Mucosa of rectum (tissue), 2 donors: ENCODE measurements at regions not wholly inside any gene's neighbourhood (a gene's known extent, or its start where the extent isn't known, plus 50 kb on each side); places are given as distances from the start of the nearest gene placed in this dataset.

Experiments used
- H3K27ac ChIP-seq, 2 donors: one replicate each; pipeline ENCODE4 v1.7.0; 2013; ENCODE audit warnings: inconsistent platforms in 2 of 2, low read depth in 2 of 2, low read length in 2 of 2
- H3K27me3 ChIP-seq, 2 donors: one replicate each; pipeline ENCODE4 v1.7.0; 2013; ENCODE audit warnings: low read length in 2 of 2; ENCODE audit not compliant: control insufficient read depth in 2 of 2, insufficient read depth in 2 of 2
- H3K36me3 ChIP-seq, 2 donors: one replicate each; pipeline ENCODE4 v1.7.0; 2013; ENCODE audit warnings: low read length in 2 of 2; ENCODE audit not compliant: control insufficient read depth in 2 of 2, insufficient read depth in 2 of 2
- H3K4me1 ChIP-seq, 2 donors: one replicate each; pipeline ENCODE4 v1.7.0; 2013; ENCODE audit warnings: low read length in 2 of 2, mild to moderate bottlenecking in 1 of 2; ENCODE audit not compliant: control insufficient read depth in 2 of 2, insufficient read depth in 2 of 2
- H3K4me3 ChIP-seq, 2 donors: one replicate each; pipeline ENCODE4 v1.7.0; 2013; ENCODE audit warnings: low read length in 2 of 2
- H3K9ac ChIP-seq, 2 donors: one replicate each; pipeline ENCODE4 v1.7.0; 2013; ENCODE audit warnings: low read length in 2 of 2, low read depth in 1 of 2, mild to moderate bottlenecking in 1 of 2
- H3K9me3 ChIP-seq, 2 donors: one replicate each; pipeline ENCODE4 v1.7.0; 2013; ENCODE audit warnings: low read length in 2 of 2; ENCODE audit not compliant: control insufficient read depth in 2 of 2
- donor health status: healthy.
- donor health status: Normal muscosa, but diverticular disease.

DNA sequence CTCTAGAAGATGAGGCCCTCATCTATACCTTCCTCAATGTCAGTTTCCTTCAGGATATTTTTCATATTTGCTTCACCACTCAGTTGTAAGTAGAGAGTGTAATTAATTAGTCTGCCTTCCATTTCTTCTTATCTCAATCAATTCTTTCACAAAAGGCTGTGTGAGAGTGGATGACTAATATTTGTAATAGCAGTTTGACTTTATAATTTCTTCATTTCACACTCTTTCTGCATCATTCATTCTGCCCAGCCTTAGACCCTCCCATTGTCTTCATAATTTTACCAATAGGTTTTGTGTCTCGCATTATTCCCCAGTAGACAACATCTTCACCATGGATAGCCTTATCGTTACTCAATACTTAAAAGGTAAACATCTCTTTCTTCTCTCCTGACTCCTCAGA, 1239.3 kb upstream of the MAP3K7 start:
- Histone ChIP-seq H3K27me3 (no peaks in the 10 kb centered on the region), H3K4me3 (no peak overlapping the region), H3K9ac (no peak overlapping the region), H3K27ac (no peak overlapping the region), H3K4me1 (no peaks in the 10 kb centered on the region), H3K36me3 (no peaks in the 10 kb centered on the region), H3K9me3 (no peaks in the 10 kb centered on the region)

DNA sequence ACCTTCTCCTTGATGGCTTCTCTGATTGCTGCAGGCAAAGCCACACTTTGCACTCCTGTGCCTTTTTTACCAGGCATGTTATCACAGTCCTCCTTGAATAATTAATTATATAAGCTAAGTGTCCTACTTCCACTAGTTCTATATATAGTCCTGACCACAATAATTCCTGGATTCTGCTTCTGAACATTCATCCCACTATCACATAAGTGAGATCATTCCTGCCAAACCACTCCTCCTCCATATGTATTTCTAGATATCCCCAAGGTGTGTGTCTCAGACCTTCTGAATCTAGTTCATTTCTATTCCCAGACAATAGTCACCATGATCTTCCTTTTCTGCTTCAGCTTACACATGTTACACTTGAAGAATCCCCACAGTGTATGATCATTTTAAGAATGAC, 1237.5 kb upstream of the MAP3K7 start:
- Histone ChIP-seq H3K9ac (no peak overlapping the region), H3K4me1 (no peaks in the 10 kb centered on the region), H3K4me3 (no peak overlapping the region), H3K27me3 (no peaks in the 10 kb centered on the region), H3K27ac (no peak overlapping the region), H3K36me3 (no peaks in the 10 kb centered on the region), H3K9me3 (no peaks in the 10 kb centered on the region)

DNA sequence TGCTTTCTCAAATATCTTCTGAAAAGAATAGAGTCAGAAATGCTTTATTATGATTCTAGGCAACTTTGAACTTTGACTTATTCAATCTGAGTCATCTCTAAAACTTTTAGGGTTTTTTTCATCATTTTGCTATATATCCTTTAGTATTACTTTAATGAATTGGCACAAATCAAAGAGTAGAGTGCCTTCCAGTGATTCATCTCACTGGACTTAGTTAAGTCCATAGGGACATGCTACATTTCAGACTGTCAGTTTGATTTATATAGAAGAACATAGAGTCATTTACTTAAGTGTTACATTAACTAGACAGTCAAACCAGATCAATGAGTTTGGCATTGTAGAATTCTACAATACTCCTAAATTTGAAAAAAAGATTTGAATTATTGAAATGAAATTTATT, 1235.7 kb upstream of the MAP3K7 start:
- Histone ChIP-seq H3K27me3 (no peaks in the 10 kb centered on the region), H3K9me3 (no peaks in the 10 kb centered on the region), H3K4me3 (no peak overlapping the region), H3K36me3 (no peaks in the 10 kb centered on the region), H3K27ac (no peak overlapping the region), H3K9ac (no peak overlapping the region), H3K4me1 (no peaks in the 10 kb centered on the region)

DNA sequence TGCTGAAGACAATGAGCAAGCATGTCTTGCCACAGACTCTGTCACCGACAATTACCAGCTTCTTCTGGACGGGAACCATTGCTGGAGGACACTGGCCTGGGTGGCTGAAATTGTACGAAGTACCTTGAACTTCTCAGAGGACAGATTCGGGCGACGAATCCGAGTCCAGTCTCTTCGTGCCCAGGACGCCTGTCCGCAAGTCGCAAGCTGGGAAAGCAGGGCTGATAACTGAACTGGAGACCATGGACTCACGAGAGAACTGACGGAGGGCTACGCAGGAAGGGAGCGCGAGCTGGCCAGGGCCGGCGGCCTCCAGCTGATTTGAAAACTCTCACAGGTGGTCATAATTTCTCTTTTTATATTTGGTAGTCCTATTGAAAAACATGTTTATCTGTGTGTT, 1229.5 kb upstream of the MAP3K7 start:
- Histone ChIP-seq H3K9ac (no peak overlapping the region), H3K9me3 (no peaks in the 10 kb centered on the region), H3K4me1 (no peaks in the 10 kb centered on the region)

GRCh38 chr6:91813641-91814040, 1226.8 kb upstream of the MAP3K7 start:
- no peaks in the 10 kb centered on the region for H3K27me3 ChIP-seq
- no peaks in the 10 kb centered on the region for H3K9me3 ChIP-seq
- H3K27ac ChIP-seq: no peak overlapping the region
- H3K4me1 ChIP-seq: no peaks in the 10 kb centered on the region
- no peak overlapping the region for H3K9ac ChIP-seq
- no peaks in the 10 kb centered on the region for H3K36me3 ChIP-seq
- no peak overlapping the region for H3K4me3 ChIP-seq

More for the DNA sequence above, 1229.5 kb upstream of the MAP3K7 start:
- Histone ChIP-seq H3K27me3 (no peaks in the 10 kb centered on the region), H3K4me3 (no peak overlapping the region), H3K36me3 (no peaks in the 10 kb centered on the region), H3K27ac (no peak overlapping the region)

DNA sequence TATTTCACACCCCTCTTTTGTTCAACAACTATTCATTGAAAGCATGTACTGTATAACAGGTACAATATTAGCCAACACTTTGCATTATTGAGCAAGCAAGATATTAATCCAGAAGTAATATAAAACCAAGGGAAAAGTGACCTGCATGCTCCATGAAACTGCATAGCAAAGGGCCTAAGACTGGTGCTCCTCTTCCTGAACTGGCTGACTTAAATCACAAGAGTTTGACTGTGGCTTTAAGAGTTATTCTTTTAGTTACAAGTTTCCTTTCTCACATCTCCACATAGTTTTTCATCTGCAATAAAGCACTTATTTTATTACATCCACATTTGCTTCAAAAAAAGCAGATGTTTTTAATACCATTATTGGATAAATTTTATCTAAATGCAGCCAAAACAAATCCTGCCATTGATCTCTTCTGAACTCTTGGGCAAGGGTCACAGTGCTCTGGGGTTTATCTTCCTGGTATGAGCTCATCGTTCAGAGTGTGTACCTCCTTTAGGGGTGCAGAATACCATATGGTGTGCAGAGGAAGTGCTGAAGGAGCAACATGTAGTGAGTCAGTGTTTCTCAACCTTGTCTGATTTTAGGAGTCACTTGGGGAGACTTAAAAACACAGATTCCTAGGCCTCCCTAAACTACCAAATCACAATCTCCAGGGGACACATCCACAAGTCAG, 1225.9 kb upstream of the MAP3K7 start:
- Histone ChIP-seq H3K9ac (no peak overlapping the region), H3K27ac (no peak overlapping the region), H3K9me3 (no peaks in the 10 kb centered on the region), H3K4me1 (no peaks in the 10 kb centered on the region), H3K27me3 (no peaks in the 10 kb centered on the region), H3K36me3 (no peaks in the 10 kb centered on the region), H3K4me3 (no peak overlapping the region)

DNA sequence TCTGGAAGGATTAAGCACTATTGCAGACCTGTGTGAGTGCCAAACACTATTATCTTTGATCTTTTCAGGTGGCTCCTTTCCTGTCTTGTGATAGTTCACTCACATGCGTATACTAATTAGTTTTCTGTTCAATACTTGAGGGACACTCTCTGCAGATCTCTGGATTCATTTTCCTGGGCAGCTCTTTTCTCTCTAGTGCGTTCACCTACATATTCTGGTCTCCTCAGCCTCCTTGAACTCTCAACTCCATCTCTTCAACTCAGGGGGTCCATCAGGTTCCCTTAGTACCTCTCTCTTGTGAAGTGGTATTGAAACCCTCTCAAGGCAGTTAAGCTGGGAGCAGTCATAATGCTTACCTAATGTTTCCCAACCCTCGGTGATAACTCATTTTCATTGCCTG, 1218.1 kb upstream of the MAP3K7 start:
- Histone ChIP-seq H3K9ac (no peak overlapping the region), H3K9me3 (no peaks in the 10 kb centered on the region), H3K4me3 (no peak overlapping the region), H3K4me1 (no peaks in the 10 kb centered on the region), H3K27ac (no peak overlapping the region), H3K36me3 (no peaks in the 10 kb centered on the region), H3K27me3 (no peaks in the 10 kb centered on the region)

GRCh38 chr6:91802431-91802830, 1215.6 kb upstream of the MAP3K7 start:
- H3K9ac ChIP-seq: no peak overlapping the region
- H3K27ac ChIP-seq: no peak overlapping the region
- no peaks in the 10 kb centered on the region for H3K36me3 ChIP-seq
- no peaks in the 10 kb centered on the region for H3K9me3 ChIP-seq
- H3K4me3 ChIP-seq: no peak overlapping the region
- no peaks in the 10 kb centered on the region for H3K4me1 ChIP-seq
- H3K27me3 ChIP-seq: no peaks in the 10 kb centered on the region

- Histone ChIP-seq H3K9me3 (no peaks in the 10 kb centered on the region), H3K4me1 (no peaks in the 10 kb centered on the region), H3K27me3 (no peaks in the 10 kb centered on the region), H3K27ac (no peak overlapping the region), H3K4me3 (no peak overlapping the region), H3K9ac (no peak overlapping the region), H3K36me3 (no peaks in the 10 kb centered on the region)
These were observed 1209.7 kb upstream of the MAP3K7 start for GRCh38 chr6:91796603-91797002.

DNA sequence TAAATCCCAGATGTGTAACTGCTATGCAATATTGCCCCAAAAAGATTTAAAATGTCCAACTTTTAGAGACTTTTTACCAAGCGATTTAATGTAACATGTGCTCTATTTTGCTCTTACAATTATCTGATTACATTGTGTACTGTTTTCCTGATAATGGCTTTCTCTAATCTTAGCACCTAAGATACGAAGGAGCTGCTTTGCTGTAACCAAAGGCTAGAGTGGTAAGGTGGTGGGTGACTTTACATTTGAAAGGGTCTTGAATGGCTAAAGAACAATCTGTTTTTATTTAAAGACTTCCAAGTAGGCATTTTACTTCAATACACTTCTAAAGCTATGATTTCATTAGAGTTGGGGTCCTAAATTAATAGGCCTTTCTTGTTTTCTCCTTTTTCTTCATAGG, 1201.6 kb upstream of the MAP3K7 start:
- H3K9me3 ChIP-seq: no peaks in the 10 kb centered on the region
- H3K27me3 ChIP-seq: no peaks in the 10 kb centered on the region
- H3K4me3 ChIP-seq: no peak overlapping the region
- H3K9ac ChIP-seq: no peak overlapping the region
- no peak overlapping the region for H3K27ac ChIP-seq
- no peaks in the 10 kb centered on the region for H3K36me3 ChIP-seq
- no peaks in the 10 kb centered on the region for H3K4me1 ChIP-seq
